Stimulated activated naive CD4-positive, alpha-beta T cell treated with Interleukin-2 at 50 U/mL for 16 hours (primary cell): ENCODE measurements at regions not wholly inside any gene's neighbourhood (a gene's known extent, or its start where the extent isn't known, plus 50 kb on each side); places are given as distances from the start of the nearest gene placed in this dataset.

Source experiments
- DNase-seq: peaks from one replicate; lab custom pipeline; 2025; lab: John Stamatoyannopoulos, UW

GRCh38 chr2:9105601-9106337 lies 100.8 kb upstream of the ASAP2 start:
- no peak for DNase-seq

- no peak for DNase-seq
Observed at GRCh38 chr2:9103663-9104277, 100.3 kb upstream of the MBOAT2 start.

- no peak for DNase-seq
Observed at GRCh38 chr2:9102861-9103662, 99.6 kb upstream of the MBOAT2 start.

- DNase-seq, result no peak
Observed at GRCh38 chr2:9101763-9102425, 98.4 kb upstream of the MBOAT2 start.

GRCh38 chr2:9100080-9100876 lies 96.8 kb upstream of the MBOAT2 start:
- DNase-seq, result no peak

GRCh38 chr2:9099341-9099751 lies 95.9 kb upstream of the MBOAT2 start:
- DNase-seq, result no peak

- no peak for DNase-seq
Observed at GRCh38 chr2:9097892-9098291, 94.4 kb upstream of the MBOAT2 start.

GRCh38 chr2:9097239-9097638 lies 93.8 kb upstream of the MBOAT2 start:
- no peak for DNase-seq

GRCh38 chr2:9096761-9097160 lies 93.3 kb upstream of the MBOAT2 start:
- no peak for DNase-seq

- no peak for DNase-seq
Observed at GRCh38 chr2:9095690-9096089, 92.2 kb upstream of the MBOAT2 start.

GRCh38 chr2:9095226-9095625 lies 91.7 kb upstream of the MBOAT2 start:
- DNase-seq, result no peak

GRCh38 chr2:9094117-9094516 lies 90.6 kb upstream of the MBOAT2 start:
- no peak for DNase-seq

GRCh38 chr2:9093324-9093723 lies 89.8 kb upstream of the MBOAT2 start:
- no peak for DNase-seq

GRCh38 chr2:9092383-9093282 lies 89.1 kb upstream of the MBOAT2 start:
- no peak for DNase-seq

- no peak for DNase-seq
Observed at GRCh38 chr2:9091811-9092210, 88.3 kb upstream of the MBOAT2 start.

GRCh38 chr2:9089831-9090230 lies 86.3 kb upstream of the MBOAT2 start:
- no peak for DNase-seq

- DNase-seq, result no peak
Observed at GRCh38 chr2:9087121-9087681, 83.7 kb upstream of the MBOAT2 start.

GRCh38 chr2:9086465-9086864 lies 83.0 kb upstream of the MBOAT2 start:
- no peak for DNase-seq

- no peak for DNase-seq
Observed at GRCh38 chr2:9085353-9085752, 81.9 kb upstream of the MBOAT2 start.

- DNase-seq, result no peak
Observed at GRCh38 chr2:9083287-9083686, 79.8 kb upstream of the MBOAT2 start.
